ENCODE measurements at regions not wholly inside any gene's neighbourhood (a gene's known extent, or its start where the extent isn't known, plus 50 kb on each side); places are given as distances from the start of the nearest gene placed in this dataset.

- TF ChIP-seq SP1 (IDR thresholded peaks at IDR 0.05) = no peak
- no peak for TF ChIP-seq HDGF (IDR thresholded peaks at IDR 0.05; ENCODE audit: borderline replicate concordance)
- no peak for TF ChIP-seq FOXA1 (IDR thresholded peaks at IDR 0.05)
- TF ChIP-seq FOXM1 (IDR thresholded peaks at IDR 0.05; ENCODE audit: borderline replicate concordance) = no peak
- no peak for TF ChIP-seq ZNF384 (IDR thresholded peaks at IDR 0.05)
- TF ChIP-seq ARNT (IDR thresholded peaks at IDR 0.05) = no peak
- TF ChIP-seq BHLHE40 (IDR thresholded peaks at IDR 0.05; ENCODE audit: borderline replicate concordance) = no peak
- no peak for TF ChIP-seq TARDBP (IDR thresholded peaks at IDR 0.05)
Observed at GRCh38 chr9:25427290-25427689, 251.0 kb downstream of the TUSC1 start.

All from HEK293T (cell line).